GM13977 (cell line): ENCODE measurements at regions not wholly inside any gene's neighbourhood (a gene's known extent, or its start where the extent isn't known, plus 50 kb on each side); places are given as distances from the start of the nearest gene placed in this dataset.

Experiments
- DNase-seq: peaks from one replicate; pipeline ENCODE4 v3.0.0; 2012; ENCODE audit warnings: low spot score
- in situ Hi-C: fragments of 300-500 bp; cut with MboI; formaldehyde crosslinking; loops from one replicate; pipeline ENCODE4 v1.12.0; 2022; ENCODE audit warnings: low sequenced_read_pairs, low pct_unique_long_range_greater_than_20kb, mixed read lengths, inconsistent platforms; ENCODE audit not compliant: unreplicated experiment
- TF ChIP-seq, protein P1 (sequence below): IDR thresholded peaks from 2 replicates; pipeline ENCODE4 v1.5.1; 2012; ENCODE audit warnings: mild to moderate bottlenecking, control low read depth; ENCODE audit not compliant: insufficient read depth; ENCODE audit errors: extremely low read depth, missing control alignments

DNA sequence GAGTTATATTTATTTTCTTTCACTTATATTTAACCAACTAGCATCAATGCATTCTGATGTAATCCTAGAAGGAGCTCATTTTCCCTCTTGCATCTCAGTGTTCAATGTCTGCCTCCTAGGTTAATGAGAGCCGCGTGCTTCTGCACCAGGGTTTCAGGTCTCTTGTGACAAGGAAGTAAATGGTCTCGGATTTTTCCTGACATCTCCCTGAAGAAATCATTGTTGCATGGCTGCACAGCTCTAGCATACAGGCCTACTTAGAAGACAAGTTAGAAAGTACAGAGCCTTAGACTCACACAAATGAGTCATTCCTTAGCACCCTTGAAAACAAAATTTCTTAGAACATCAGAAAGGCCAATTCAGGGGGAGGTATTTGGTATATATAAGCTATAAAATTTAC, 57.2 kb upstream of the KLF12 start:
- in situ Hi-C loops: no loop called here
- TF ChIP-seq, protein P1, sequence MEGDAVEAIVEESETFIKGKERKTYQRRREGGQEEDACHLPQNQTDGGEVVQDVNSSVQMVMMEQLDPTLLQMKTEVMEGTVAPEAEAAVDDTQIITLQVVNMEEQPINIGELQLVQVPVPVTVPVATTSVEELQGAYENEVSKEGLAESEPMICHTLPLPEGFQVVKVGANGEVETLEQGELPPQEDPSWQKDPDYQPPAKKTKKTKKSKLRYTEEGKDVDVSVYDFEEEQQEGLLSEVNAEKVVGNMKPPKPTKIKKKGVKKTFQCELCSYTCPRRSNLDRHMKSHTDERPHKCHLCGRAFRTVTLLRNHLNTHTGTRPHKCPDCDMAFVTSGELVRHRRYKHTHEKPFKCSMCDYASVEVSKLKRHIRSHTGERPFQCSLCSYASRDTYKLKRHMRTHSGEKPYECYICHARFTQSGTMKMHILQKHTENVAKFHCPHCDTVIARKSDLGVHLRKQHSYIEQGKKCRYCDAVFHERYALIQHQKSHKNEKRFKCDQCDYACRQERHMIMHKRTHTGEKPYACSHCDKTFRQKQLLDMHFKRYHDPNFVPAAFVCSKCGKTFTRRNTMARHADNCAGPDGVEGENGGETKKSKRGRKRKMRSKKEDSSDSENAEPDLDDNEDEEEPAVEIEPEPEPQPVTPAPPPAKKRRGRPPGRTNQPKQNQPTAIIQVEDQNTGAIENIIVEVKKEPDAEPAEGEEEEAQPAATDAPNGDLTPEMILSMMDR: no peak

DNA sequence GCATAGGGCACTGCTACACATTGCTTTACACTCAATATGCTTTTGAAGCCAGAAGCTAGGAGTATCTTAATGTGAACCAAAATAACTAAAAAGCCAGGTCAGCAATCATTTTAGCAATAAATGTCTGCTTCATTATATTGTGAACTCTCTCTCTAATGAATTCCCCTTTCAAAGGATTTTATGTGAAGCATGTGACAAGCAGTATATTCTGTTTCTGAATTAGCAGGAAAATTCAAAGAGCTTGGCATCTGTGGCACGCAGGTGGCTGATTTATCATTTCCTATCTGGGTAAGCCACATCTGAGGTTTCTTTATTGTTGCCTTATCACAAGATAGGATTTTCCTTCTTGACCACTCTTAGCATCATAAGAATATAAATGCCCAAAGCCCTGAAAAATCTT, 56.8 kb upstream of the KLF12 start:
- TF ChIP-seq, protein P1: no peak
- no peak for DNase-seq
- in situ Hi-C loops: no loop called here

More for the DNA sequence above, 57.2 kb upstream of the KLF12 start:
- DNase-seq: no peak

DNA sequence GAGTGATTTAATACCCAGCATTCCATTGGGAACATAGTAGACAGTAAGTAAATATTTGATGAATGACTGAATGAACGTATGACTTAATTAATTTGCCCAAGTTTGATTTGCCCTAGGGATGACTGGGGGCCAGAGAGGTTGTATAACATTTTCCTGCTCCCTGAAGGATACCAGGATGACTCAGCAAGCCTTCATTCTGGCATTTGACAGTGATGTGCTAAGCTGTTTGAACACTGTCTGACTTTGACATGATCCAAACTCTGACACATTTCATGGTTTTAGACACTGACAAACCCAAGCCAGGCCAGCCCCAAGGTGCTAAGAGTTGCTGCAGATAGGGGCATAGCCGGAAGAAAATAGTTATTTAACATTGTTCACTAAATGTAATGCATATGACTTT, 53.4 kb upstream of the KLF12 start:
- no peak for DNase-seq
- TF ChIP-seq, protein P1: no peak
- in situ Hi-C loops: no loop called here

DNA sequence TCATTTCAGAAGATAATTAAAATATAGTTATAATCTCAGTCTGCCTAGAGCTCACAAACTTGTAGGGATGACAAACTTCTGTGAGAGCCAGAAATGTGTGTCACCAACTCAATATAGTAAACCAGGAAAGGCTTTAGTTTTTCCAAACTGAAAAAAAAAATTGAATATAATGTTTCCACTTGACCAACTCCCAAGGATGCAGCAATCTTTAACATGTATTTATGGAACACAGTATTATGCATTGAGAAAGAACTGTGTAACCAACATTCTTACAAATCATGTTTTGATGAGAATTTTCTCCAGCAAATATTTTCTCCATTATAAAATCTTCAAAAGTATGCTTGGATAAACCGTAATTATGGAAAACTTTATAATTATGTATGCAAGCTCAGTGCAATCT, 50.1 kb upstream of the KLF12 start:
- TF ChIP-seq, protein P1: no peak
- in situ Hi-C loops: no loop called here
- DNase-seq: no peak
